ENCODE measurements at regions not wholly inside any gene's neighbourhood (a gene's known extent, or its start where the extent isn't known, plus 50 kb on each side); places are given as distances from the start of the nearest gene placed in this dataset.
A peak's percentile ranks its signal among the peaks of the same experiment; 100 is the strongest.

DNA sequence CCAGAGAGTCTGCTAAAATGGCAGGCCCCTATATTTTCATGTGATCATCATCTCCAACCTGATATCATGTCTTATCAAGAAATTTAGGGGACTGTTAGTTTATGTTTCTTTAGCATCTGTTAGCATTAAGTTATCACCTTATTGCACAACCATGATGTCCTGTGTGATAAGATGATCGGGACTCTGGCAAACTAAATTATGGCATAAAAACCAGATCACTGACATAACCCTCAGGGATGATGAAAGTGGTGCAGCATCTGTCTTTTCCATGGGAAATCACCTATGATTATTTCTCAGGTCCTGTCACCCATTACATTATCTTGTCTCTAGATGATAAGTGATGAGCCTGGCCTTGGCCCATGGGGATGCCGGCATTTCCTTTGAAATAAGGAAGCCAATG is 458.6 kb upstream of the DCC start:
- no peak for DNase-seq (ENCODE audit: low read depth in 4 of 4, low spot score in 3 of 4)

DNA sequence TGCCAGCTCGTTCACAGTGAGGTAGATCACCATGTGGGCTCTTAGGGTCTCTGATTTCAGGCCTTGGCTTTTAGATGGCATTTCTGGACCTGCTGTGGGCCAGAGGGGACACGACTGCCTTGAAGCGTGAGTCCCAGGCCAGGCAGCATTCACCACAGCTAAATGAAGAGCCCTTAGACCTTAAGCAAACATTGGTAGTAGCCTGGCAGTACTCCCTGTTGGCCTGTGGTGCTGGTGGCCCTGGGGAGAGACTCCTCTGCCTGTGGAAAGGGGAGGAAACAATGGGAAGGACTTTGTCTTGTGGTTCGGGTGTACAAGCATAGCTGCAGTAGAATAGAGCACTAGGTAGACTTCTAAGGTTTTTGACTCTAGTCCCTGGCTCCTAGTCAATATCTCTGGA is 456.0 kb upstream of the DCC start:
- no peak for DNase-seq (ENCODE audit: low read depth in 4 of 4, low spot score in 3 of 4)

GRCh38 chr18:51890762-51891161 is 449.2 kb upstream of the DCC start:
- DNase-seq (ENCODE audit: low read depth in 4 of 4, low spot score in 3 of 4) = peak in 3 of 4 donors; percentile 10 to 27 (median 16)

- DNase-seq (ENCODE audit: low read depth in 4 of 4, low spot score in 3 of 4) = no peak
These were observed 448.1 kb upstream of the DCC start for GRCh38 chr18:51891876-51892275.

DNA sequence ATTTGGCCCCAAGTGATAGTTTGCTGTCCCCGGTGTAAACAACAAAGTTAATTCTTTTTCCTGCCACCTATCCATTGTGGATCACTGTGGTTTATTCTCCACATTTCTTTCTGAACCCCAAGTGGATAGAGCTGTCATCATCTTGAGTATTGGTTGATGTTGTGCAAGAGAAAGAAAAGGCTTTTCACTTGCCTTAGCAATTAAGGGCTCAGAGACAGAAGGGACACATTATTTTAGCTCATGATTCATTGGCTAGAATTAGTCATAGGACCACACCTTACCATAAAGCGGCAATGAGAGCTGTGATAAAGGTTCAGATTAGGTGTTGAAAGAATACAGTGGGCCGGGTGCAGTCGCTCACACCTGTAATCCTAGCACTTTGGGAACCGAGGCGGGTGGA is 442.1 kb upstream of the DCC start:
- DNase-seq (ENCODE audit: low read depth in 4 of 4, low spot score in 3 of 4) = no peak

- DNase-seq (ENCODE audit: low read depth in 4 of 4, low spot score in 3 of 4) = no peak
These were observed 432.1 kb upstream of the DCC start for GRCh38 chr18:51907687-51908597.

DNA sequence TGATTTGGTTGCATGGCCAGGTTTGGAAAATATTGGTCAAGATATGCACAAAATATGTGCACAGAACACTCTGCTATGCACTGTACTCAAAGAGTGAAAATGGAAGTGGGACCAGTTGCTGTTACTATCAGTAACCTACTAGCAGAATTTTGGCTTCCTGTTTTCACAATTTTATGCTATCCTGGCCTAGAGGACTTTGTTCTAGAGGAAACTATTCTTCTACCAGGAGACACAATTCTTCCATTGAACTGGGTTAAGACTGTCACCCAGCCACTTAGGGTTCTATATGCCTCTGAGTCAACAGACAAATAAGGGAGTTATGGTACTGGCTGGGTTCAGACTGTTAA is 431.4 kb upstream of the DCC start:
- DNase-seq (ENCODE audit: low read depth in 4 of 4, low spot score in 3 of 4) = no peak

DNA sequence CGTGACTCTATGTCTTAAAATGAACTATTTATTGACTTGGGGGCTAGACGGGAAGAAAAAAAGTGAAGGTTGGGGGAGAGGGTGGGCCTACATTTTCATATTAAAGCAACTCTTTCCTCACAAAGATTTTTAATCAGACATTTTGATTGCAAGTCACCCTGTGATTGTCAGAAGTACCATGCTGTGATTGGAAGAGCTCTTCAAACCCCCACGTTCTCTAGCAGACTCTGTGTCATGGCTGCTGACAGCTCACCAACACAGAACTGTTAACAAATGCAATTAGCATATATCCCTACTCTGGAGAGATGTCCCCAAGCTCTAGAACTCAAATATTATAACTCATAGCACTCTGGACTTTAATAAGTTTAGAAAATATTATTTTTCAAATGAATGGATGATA is 428.4 kb upstream of the DCC start:
- no peak for DNase-seq (ENCODE audit: low read depth in 4 of 4, low spot score in 3 of 4)

GRCh38 chr18:51912381-51912780 is 427.6 kb upstream of the DCC start:
- DNase-seq (ENCODE audit: low read depth in 4 of 4, low spot score in 3 of 4) = no peak

- DNase-seq (ENCODE audit: low read depth in 4 of 4, low spot score in 3 of 4) = no peak
These were observed 424.8 kb upstream of the DCC start for GRCh38 chr18:51915176-51915575.

GRCh38 chr18:51921862-51922261 is 418.1 kb upstream of the DCC start:
- DNase-seq (ENCODE audit: low read depth in 4 of 4, low spot score in 3 of 4) = no peak

- DNase-seq (ENCODE audit: low read depth in 4 of 4, low spot score in 3 of 4) = no peak
These were observed 406.1 kb upstream of the DCC start for GRCh38 chr18:51933903-51934302.

- DNase-seq (ENCODE audit: low read depth in 4 of 4, low spot score in 3 of 4) = no peak
These were observed 403.9 kb upstream of the DCC start for GRCh38 chr18:51936115-51936514.

DNA sequence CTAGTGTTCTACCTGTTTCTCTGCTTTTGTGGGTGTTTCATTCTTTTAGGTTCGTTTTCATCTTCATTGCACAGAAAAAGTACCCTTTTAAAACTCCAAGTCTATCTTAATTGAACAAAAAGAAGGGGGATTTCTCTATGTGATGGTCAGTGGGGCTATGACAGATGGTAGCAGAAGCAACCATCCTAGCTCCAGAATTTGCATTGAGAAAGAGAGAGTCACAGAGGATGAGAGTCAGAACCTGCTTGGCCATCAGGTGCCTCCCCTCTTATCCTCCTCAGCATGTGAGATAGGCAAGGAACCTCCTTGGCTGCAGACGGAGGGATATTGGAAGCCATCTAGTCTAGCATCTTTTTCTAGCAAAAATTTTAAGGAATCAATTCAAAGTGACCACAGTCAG is 398.0 kb upstream of the DCC start:
- no peak for DNase-seq (ENCODE audit: low read depth in 4 of 4, low spot score in 3 of 4)

GRCh38 chr18:51943281-51943680 is 396.7 kb upstream of the DCC start:
- DNase-seq (ENCODE audit: low read depth in 4 of 4, low spot score in 3 of 4) = no peak

- DNase-seq (ENCODE audit: low read depth in 4 of 4, low spot score in 3 of 4) = no peak
These were observed 393.1 kb upstream of the DCC start for GRCh38 chr18:51946946-51947345.

GRCh38 chr18:51952844-51953243 is 387.2 kb upstream of the DCC start:
- DNase-seq (ENCODE audit: low read depth in 4 of 4, low spot score in 3 of 4) = no peak

DNA sequence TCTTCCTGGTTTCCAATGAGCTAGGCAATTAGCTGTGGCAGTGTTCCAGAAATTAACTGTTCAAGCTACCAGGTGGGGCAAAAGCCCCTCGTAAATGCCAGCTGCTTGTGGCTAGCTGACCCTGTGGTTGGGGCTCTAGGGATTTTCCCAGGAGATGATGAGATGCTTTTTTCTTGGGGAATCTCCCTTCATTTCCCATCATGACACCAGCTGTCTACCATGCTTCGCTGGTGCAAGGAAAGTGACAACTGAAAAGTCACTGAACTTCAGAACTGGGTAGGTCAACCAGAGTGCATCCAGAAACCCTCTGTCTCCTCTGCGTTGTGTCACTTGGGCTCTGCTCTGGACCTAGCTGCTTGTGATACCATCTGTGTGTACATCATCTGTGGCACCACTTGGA is 386.5 kb upstream of the DCC start:
- no peak for DNase-seq (ENCODE audit: low read depth in 4 of 4, low spot score in 3 of 4)

DNA sequence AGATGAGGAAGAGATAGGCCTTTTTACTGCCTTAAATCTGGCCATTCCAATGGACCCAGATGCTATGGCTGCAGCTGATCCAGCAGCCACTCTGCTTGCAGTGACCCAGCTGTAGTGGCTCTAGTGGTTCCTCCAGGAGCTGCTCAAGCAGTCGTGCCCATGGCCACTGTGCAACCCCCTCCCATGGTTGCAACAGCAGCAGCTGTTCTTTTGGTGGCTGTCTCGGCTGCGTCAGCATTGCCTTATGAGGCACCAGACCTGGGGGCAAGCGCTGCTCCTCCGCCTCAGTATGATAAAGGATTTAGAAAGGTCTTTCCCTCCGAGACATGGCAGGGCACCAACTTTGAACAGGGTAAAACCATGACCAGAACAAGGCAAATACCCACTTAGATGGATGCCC is 384.9 kb upstream of the DCC start:
- DNase-seq (ENCODE audit: low read depth in 4 of 4, low spot score in 3 of 4) = no peak

DNA sequence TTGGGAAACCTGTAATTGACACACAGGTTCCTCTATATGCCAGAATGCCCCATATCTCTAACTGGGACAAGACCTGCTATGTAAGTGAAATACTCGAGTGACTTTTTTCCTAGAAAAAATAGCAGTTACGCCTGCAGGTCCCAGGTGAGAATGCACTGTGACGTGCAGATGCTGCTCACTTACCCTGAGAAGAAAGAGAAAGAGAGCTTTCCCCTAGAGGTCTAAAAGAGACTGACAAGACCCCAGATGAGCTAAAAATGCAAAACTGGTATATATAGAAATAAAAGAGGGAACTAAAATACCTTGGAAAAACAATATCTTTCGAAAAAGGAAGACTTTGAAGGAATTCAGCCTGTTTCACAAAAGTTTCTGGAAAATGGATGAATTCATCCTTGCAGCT is 383.0 kb upstream of the DCC start:
- no peak for DNase-seq (ENCODE audit: low read depth in 4 of 4, low spot score in 3 of 4)

DNA sequence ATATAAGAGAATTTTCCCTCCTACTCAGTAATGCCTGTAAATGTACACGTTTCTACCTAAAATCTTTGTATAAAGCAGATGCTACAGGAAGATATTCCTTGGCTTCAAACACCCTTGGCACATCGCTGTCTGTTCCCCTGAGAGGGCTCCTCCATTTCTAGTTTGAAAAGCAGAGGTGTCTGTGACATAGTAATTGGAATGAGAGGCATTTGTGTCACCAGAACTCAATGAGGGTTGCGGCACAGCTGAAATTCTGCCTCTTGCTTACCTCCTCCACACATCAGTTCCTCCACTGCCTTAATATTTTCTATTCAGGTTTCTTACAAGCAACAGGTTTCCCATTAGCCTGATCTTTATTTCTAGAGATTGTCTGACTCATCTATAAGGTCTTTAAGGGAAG is 359.9 kb upstream of the DCC start:
- no peak for DNase-seq (ENCODE audit: low read depth in 4 of 4, low spot score in 3 of 4)

DNA sequence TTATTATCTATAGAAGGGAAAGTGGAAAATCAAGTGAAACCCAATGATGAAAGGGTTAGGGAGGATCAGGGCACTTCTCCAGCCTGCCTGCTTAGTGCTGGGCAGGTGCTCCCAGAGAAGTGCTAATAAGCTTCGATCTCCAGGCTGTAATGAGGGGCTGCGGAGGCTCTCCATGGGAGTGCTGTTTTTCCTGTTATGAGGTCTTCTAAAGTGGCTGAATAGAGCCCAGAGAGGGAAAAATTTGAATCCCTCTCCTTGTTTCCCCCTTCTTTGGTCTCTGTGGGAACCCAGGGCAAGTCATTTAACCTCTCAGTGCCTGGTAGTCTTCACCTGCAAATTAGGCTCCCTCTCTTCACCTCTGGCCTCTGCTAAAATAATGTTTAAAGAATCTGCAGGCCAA is 351.7 kb upstream of the DCC start:
- DNase-seq (ENCODE audit: low read depth in 4 of 4, low spot score in 3 of 4) = no peak

DNA sequence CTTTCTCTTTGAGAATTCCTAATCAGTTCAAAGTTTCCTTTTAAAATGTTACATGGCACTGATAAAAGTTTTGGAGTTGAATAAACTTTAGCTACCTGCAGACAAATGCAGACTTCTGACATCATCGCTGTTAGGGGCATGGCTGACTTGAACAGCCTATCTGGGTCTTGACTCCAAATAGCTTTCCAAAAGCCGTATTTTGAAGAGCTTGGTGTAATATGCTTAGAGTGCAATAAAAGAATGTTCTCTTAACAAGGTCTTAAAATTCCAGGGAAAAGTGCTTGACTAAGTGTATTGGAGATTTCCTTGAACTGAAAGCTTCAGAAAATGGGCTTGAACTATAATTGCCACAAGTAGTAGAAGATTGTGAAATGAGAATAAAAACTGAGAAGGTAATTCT is 342.9 kb upstream of the DCC start:
- no peak for DNase-seq (ENCODE audit: low read depth in 4 of 4, low spot score in 3 of 4)
